Ishikawa (cell line): ENCODE measurements at regions not wholly inside any gene's neighbourhood (a gene's known extent, or its start where the extent isn't known, plus 50 kb on each side); places are given as distances from the start of the nearest gene placed in this dataset.

Source experiments
- CEBPB ChIP-seq: IDR thresholded peaks from 2 replicates; pipeline ENCODE4 v1.6.1; 2012
- EGR1 ChIP-seq: IDR thresholded peaks from 2 replicates; pipeline ENCODE4 v1.6.1; 2012
- FOXM1 ChIP-seq: IDR thresholded peaks from 2 replicates; pipeline ENCODE4 v1.6.1; 2012; ENCODE audit warnings: low read depth, borderline replicate concordance
- RAD21 ChIP-seq: IDR thresholded peaks from 2 replicates; pipeline ENCODE4 v1.6.1; 2012; ENCODE audit warnings: low read depth
- TEAD4 ChIP-seq: IDR thresholded peaks from 2 replicates; pipeline ENCODE4 v1.6.1; 2012
- TF ChIP-seq, protein P1 (sequence below): IDR thresholded peaks from 2 replicates; pipeline ENCODE4 v1.6.1; 2012
- TF ChIP-seq, protein P2 (sequence below): IDR thresholded peaks from 2 replicates; pipeline ENCODE4 v1.6.1; 2012

DNA sequence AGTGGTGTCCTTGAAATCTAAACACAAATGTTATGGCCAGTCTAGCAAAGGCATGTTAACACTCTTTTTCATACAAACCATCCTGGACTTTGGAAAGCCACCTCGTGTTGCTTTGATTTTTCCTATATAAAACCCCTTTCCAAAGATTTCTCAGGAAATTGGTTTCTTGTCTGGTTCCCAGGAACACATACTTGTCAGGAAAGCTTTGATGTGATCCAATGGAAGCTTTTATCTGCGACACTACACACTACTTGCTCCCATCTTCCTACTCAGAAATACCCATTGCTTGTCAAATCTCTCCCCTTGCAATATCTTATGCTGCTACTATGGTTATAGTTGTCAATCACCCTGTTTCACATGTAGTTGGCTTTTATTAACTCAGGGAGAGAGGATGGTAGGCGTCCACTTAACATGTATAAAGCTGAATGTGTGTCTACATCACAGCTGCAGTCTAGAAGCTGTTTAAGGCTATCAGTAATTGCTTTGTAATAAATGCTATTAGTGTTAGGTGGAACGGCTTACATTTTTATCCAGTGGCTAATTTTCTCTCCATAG lies 189.6 kb downstream of the GPAM start:
- TF ChIP-seq RAD21 = no peak
- no peak for TF ChIP-seq CEBPB
- no peak for TF ChIP-seq FOXM1
- no peak for TF ChIP-seq TEAD4
- TF ChIP-seq, protein P1, sequence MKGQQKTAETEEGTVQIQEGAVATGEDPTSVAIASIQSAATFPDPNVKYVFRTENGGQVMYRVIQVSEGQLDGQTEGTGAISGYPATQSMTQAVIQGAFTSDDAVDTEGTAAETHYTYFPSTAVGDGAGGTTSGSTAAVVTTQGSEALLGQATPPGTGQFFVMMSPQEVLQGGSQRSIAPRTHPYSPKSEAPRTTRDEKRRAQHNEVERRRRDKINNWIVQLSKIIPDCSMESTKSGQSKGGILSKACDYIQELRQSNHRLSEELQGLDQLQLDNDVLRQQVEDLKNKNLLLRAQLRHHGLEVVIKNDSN = no peak
- no peak for TF ChIP-seq EGR1
- TF ChIP-seq, protein P2, sequence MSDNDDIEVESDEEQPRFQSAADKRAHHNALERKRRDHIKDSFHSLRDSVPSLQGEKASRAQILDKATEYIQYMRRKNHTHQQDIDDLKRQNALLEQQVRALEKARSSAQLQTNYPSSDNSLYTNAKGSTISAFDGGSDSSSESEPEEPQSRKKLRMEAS = no peak
